Activated T-helper 2 cell treated with anti-CD3 and anti-CD28 coated beads, Interferon-gamma antibody, Interleukin-2, Interleukin-4, amounts not matched to agents 10 μg/mL and 5 μg/mL and 100 μg/mL, durations not matched to agents 14 hours and 24 hours and 36 hours (primary cell): ENCODE measurements at regions not wholly inside any gene's neighbourhood (a gene's known extent, or its start where the extent isn't known, plus 50 kb on each side); places are given as distances from the start of the nearest gene placed in this dataset.

Source experiments
- DNase-seq: peaks from one replicate; pipeline ENCODE4 v3.0.0; 2021; ENCODE audit warnings: low spot score
- H3K27ac Mint-ChIP-seq: one replicate; pipeline ENCODE4 v1.8.0; 2021; ENCODE audit warnings: mixed read lengths
- H3K27me3 Mint-ChIP-seq: one replicate; pipeline ENCODE4 v1.8.0; 2021; ENCODE audit warnings: low read depth, mixed read lengths
- H3K36me3 Mint-ChIP-seq: one replicate; pipeline ENCODE4 v1.8.0; 2021; ENCODE audit warnings: low read depth, mixed read lengths
- H3K4me1 Mint-ChIP-seq: one replicate; pipeline ENCODE4 v1.8.0; 2021; ENCODE audit warnings: low read depth, mixed read lengths
- H3K4me3 Mint-ChIP-seq: one replicate; pipeline ENCODE4 v1.8.0; 2021; ENCODE audit warnings: low read depth, mild to moderate bottlenecking, moderate library complexity, mixed read lengths
- H3K9me3 Mint-ChIP-seq: one replicate; pipeline ENCODE4 v1.8.0; 2021; ENCODE audit warnings: mixed read lengths
- intact Hi-C: fragments of 100-400 bp; cut with micrococcal nuclease; formaldehyde crosslinking; loops from one replicate; pipeline ENCODE4 v1.15.1; 2023

DNA sequence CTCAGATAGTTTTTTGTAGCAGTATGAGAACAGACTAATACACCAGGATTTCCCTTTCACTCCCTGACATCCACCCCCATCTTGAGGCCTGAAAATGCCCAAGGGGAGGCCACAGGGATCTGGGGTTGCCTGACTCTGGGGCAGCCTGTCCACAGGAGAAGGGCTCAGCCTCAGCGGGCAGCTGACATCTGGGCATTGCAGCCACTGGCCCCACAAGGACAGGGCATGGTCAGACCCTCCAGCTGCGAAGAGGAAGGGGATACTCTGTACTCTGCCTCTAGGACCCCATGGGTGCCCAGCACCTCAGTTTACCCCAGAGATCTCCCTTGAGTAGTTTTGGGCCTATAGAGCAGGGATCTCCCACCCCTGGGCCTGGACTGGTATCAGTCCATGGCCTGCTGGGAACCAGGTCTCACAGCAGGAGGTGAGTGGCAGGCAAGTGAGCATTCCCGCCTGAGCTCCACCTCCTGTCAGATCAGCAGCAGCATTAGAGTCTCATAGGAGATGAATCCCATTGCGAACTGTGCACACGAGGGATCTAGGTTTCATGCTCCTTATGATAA is 138.9 kb downstream of the HMX1 start:
- Mint-ChIP-seq H3K4me3 (no peak overlapping the region), H3K27me3 (no peaks in the 10 kb centered on the region), H3K4me1 (no peaks in the 10 kb centered on the region), H3K36me3 (no peaks in the 10 kb centered on the region), H3K9me3 (no peaks in the 10 kb centered on the region), H3K27ac (no peak overlapping the region)
- DNase-seq, result no peak
- intact Hi-C loops, result no loop called here

GRCh38 chr4:8732092-8732491 is 139.5 kb downstream of the CPZ start:
- Mint-ChIP-seq H3K27ac (no peak overlapping the region), H3K36me3 (no peaks in the 10 kb centered on the region), H3K9me3 (no peaks in the 10 kb centered on the region), H3K27me3 (no peaks in the 10 kb centered on the region), H3K4me1 (no peaks in the 10 kb centered on the region), H3K4me3 (no peak overlapping the region)
- DNase-seq, result no peak
- intact Hi-C loops, result no loop called here

GRCh38 chr4:8731364-8731763 is 138.8 kb downstream of the CPZ start:
- Mint-ChIP-seq H3K27me3 (no peaks in the 10 kb centered on the region), H3K36me3 (no peaks in the 10 kb centered on the region), H3K27ac (no peak overlapping the region)

DNA sequence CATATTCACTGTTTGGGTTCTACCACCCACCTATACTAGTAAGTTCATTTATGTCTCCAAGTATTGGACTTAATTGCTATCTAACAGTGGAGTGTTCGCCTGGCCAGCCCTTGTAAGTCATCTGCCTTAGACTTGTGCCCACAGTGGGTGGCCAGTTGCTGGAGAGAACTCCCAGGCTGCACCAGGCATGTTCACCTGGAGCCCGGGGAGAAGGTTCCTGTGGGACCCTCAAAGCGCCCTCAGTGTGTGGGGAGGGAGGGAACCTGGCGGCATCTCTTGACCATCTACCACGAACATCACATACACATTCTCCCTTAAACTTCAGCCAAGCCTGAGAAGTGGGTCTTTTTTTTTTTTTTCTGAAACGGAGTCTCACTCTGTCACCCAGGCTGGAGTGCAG is 138.1 kb downstream of the CPZ start:
- DNase-seq, result no peak
- Mint-ChIP-seq H3K9me3 (no peaks in the 10 kb centered on the region), H3K4me3 (no peak overlapping the region), H3K27me3 (no peaks in the 10 kb centered on the region), H3K36me3 (no peaks in the 10 kb centered on the region), H3K4me1 (no peaks in the 10 kb centered on the region), H3K27ac (no peak overlapping the region)
- intact Hi-C loops, result no loop called here

More at GRCh38 chr4:8731364-8731763, 138.8 kb downstream of the CPZ start:
- no peaks in the 10 kb centered on the region for H3K9me3 Mint-ChIP-seq
- intact Hi-C loops, result no loop called here
- no peaks in the 10 kb centered on the region for H3K4me1 Mint-ChIP-seq
- no peak for DNase-seq
- H3K4me3 Mint-ChIP-seq, result no peak overlapping the region

DNA sequence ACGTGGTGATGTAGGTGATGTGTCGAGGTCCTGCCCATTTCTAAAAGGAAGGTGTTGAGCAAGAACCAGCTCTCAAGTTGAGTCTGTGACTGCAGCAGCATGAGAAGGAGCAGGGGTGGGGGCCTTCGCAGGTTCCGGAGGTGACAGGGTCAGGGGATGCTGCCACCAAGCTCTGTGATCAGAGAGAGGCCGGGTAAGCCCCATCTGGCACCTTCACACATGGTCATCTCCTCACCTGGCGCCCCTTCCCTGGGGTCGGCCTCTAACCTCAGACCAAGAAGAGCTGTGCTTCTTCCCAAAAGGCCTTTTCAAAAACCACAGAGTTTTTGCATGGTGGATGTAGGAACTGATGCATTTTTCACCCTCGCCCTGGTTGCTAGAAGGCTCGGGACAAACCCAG is 137.6 kb downstream of the CPZ start:
- Mint-ChIP-seq H3K4me1 (no peaks in the 10 kb centered on the region), H3K27ac (no peak overlapping the region), H3K27me3 (no peaks in the 10 kb centered on the region), H3K36me3 (no peaks in the 10 kb centered on the region), H3K9me3 (no peaks in the 10 kb centered on the region), H3K4me3 (no peak overlapping the region)
- DNase-seq, result no peak
- intact Hi-C loops, result no loop called here

- DNase-seq, result no peak
- H3K4me1 Mint-ChIP-seq, result no peaks in the 10 kb centered on the region
- H3K27me3 Mint-ChIP-seq, result no peaks in the 10 kb centered on the region
- no peaks in the 10 kb centered on the region for H3K9me3 Mint-ChIP-seq
- intact Hi-C loops, result no loop called here
- no peaks in the 10 kb centered on the region for H3K36me3 Mint-ChIP-seq
- no peak overlapping the region for H3K27ac Mint-ChIP-seq
- no peak overlapping the region for H3K4me3 Mint-ChIP-seq
Observed at GRCh38 chr4:8729408-8730149, 137.0 kb downstream of the CPZ start.

- intact Hi-C loops, result no loop called here
- DNase-seq, result no peak
- H3K36me3 Mint-ChIP-seq, result no peaks in the 10 kb centered on the region
- no peak overlapping the region for H3K4me3 Mint-ChIP-seq
- no peak overlapping the region for H3K27ac Mint-ChIP-seq
- no peaks in the 10 kb centered on the region for H3K4me1 Mint-ChIP-seq
- H3K27me3 Mint-ChIP-seq, result no peaks in the 10 kb centered on the region
- no peaks in the 10 kb centered on the region for H3K9me3 Mint-ChIP-seq
Observed at GRCh38 chr4:8728536-8729407, 136.2 kb downstream of the CPZ start.

- H3K9me3 Mint-ChIP-seq, result no peaks in the 10 kb centered on the region
- no peak overlapping the region for H3K4me3 Mint-ChIP-seq
Observed at GRCh38 chr4:8727546-8728510, 135.3 kb downstream of the CPZ start.

GRCh38 chr4:8727131-8727530 is 134.6 kb downstream of the CPZ start:
- Mint-ChIP-seq H3K9me3 (no peaks in the 10 kb centered on the region), H3K27ac (no peak overlapping the region), H3K4me1 (no peaks in the 10 kb centered on the region), H3K27me3 (no peaks in the 10 kb centered on the region), H3K4me3 (no peak overlapping the region), H3K36me3 (no peaks in the 10 kb centered on the region)
- no peak for DNase-seq
- intact Hi-C loops, result no loop called here

More at GRCh38 chr4:8727546-8728510, 135.3 kb downstream of the CPZ start:
- H3K27me3 Mint-ChIP-seq, result no peaks in the 10 kb centered on the region
- DNase-seq, result no peak
- intact Hi-C loops, result no loop called here
- no peak overlapping the region for H3K27ac Mint-ChIP-seq
- no peaks in the 10 kb centered on the region for H3K4me1 Mint-ChIP-seq
- no peaks in the 10 kb centered on the region for H3K36me3 Mint-ChIP-seq

GRCh38 chr4:8726344-8726851 is 133.8 kb downstream of the CPZ start:
- Mint-ChIP-seq H3K36me3 (no peaks in the 10 kb centered on the region), H3K27me3 (no peaks in the 10 kb centered on the region), H3K27ac (no peak overlapping the region), H3K4me3 (no peak overlapping the region), H3K9me3 (no peaks in the 10 kb centered on the region), H3K4me1 (no peaks in the 10 kb centered on the region)
- intact Hi-C loops, result no loop called here
- DNase-seq, result no peak

GRCh38 chr4:8725845-8726244 is 133.3 kb downstream of the CPZ start:
- Mint-ChIP-seq H3K4me3 (no peak overlapping the region), H3K4me1 (no peaks in the 10 kb centered on the region), H3K27ac (no peak overlapping the region), H3K27me3 (no peaks in the 10 kb centered on the region), H3K36me3 (no peaks in the 10 kb centered on the region), H3K9me3 (no peaks in the 10 kb centered on the region)
- DNase-seq, result no peak
- intact Hi-C loops, result no loop called here
